Mesodermal cell (in vitro differentiated cells): ENCODE measurements at regions not wholly inside any gene's neighbourhood (a gene's known extent, or its start where the extent isn't known, plus 50 kb on each side); places are given as distances from the start of the nearest gene placed in this dataset.
"Not testable (repeated sequence)": the region's sequence is repeated elsewhere in the genome, so short reads cannot be mapped to it uniquely, and the experiment has no call there.

Source experiments
- H3K27ac ChIP-seq: 2 replicates; pipeline ENCODE4 v1.7.0; 2013; ENCODE audit warnings: mild to moderate bottlenecking, low read depth, low read length, moderate library complexity; ENCODE audit not compliant: severe bottlenecking
- H3K36me3 ChIP-seq: 2 replicates; pipeline ENCODE4 v1.7.1; 2013; ENCODE audit warnings: mild to moderate bottlenecking, low read length, moderate library complexity; ENCODE audit not compliant: control insufficient read depth, insufficient read depth
- H3K4me1 ChIP-seq: one replicate; pipeline ENCODE4 v1.7.1; 2013; ENCODE audit warnings: mild to moderate bottlenecking, low read length; ENCODE audit not compliant: insufficient read depth, control insufficient read depth, poor library complexity, severe bottlenecking
- H3K4me3 ChIP-seq: 2 replicates; pipeline ENCODE4 v1.7.0; 2013; ENCODE audit warnings: low read length, control low read depth, mild to moderate bottlenecking; ENCODE audit not compliant: insufficient read depth, poor library complexity, severe bottlenecking; ENCODE audit errors: extremely low read depth
- H3K9me3 ChIP-seq: 2 replicates; pipeline ENCODE4 v1.7.1; 2013; ENCODE audit warnings: mild to moderate bottlenecking, low read length, moderate library complexity; ENCODE audit not compliant: control insufficient read depth
- WGBS, 2 experiments: methylation state at CpG; one replicate each; pipeline ENCODE4 v1.1.5; 2013; ENCODE audit warnings: missing lambda C conversion rate in 2 of 2; ENCODE audit not compliant: insufficient coverage in 2 of 2; 5-methylcytosine and 5-hydroxymethylcytosine counted together

DNA sequence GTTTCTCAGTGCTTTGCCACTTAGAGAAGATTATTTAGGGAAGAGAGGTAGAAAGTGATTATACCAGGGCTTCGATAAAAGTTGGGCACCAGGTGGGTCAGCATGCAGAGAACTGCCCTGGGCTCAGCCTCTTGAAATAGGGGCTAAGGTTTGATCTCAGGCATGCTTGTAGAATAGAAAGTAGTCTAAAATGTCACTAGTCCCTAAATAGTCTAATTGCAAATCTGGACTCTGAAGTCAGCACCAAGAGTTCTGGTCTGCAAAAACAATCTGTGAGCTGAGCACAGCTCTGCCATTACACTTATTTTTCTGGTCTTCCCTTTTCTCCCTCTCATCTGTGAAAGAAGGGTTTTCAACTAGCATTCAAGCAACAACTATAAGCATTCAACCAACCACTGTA, 248.0 kb downstream of the SMARCA2 start:
- Histone ChIP-seq H3K4me3 (no peak overlapping the region), H3K4me1 (peaks cover 2% of the 10 kb centered on the region), H3K27ac (no peak overlapping the region), H3K9me3 (no peaks in the 10 kb centered on the region), H3K36me3 (no peaks in the 10 kb centered on the region)
- 93 to 100% methylated on average over 1 of the region's 1 CpG for WGBS, 2 experiments

DNA sequence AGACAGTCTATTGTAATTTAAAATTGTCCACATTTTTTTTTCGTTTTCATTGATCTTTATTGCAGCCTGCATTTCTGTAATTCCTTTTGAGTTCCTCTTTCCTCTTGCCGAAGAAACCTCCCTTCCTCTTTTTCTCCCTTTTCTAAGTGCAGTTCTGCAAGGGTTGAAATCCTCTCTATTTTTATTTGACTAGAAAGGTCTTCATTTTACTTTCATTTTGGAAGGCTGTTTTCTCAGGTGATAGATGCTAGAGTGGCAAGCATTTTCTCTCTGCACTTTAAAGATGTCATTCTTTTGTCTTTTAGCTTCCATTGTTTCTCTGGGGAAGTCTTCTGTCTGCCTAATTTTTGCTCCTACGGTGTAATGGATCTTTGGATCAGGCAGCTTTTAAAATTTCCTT, 248.5 kb downstream of the SMARCA2 start:
- Histone ChIP-seq H3K4me1 (peaks cover 2% of the 10 kb centered on the region), H3K9me3 (no peaks in the 10 kb centered on the region), H3K4me3 (no peak overlapping the region), H3K27ac (no peak overlapping the region), H3K36me3 (no peaks in the 10 kb centered on the region)
- WGBS, 2 experiments = 93 to 100% methylated on average over 1 to 2 of the region's 3 CpGs

DNA sequence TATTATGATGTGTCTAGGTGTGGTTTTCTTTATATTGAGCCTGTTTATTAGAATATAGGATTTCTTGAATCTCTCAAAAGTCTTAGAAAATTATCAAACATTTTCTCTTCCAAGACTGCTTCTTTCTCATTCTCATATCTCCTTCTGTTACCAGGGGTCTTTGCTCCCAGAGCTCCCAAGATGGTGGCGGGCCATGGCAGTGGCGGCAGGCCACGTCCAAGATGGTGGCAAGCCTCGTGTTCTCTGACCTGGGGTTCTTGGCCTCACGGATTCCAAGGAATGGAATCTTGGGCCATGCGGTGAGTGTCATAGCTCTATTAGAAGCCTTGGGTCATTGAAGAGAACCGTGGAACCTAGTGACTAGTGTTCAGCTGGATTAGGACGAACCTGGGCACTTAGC, 248.9 kb downstream of the SMARCA2 start:
- 93 to 99% methylated on average over 7 to 8 of the region's 8 CpGs for WGBS, 2 experiments
- Histone ChIP-seq H3K36me3 (no peaks in the 10 kb centered on the region), H3K4me3 (no peak overlapping the region), H3K4me1 (peaks cover 2% of the 10 kb centered on the region), H3K27ac (no peak overlapping the region), H3K9me3 (no peaks in the 10 kb centered on the region)

DNA sequence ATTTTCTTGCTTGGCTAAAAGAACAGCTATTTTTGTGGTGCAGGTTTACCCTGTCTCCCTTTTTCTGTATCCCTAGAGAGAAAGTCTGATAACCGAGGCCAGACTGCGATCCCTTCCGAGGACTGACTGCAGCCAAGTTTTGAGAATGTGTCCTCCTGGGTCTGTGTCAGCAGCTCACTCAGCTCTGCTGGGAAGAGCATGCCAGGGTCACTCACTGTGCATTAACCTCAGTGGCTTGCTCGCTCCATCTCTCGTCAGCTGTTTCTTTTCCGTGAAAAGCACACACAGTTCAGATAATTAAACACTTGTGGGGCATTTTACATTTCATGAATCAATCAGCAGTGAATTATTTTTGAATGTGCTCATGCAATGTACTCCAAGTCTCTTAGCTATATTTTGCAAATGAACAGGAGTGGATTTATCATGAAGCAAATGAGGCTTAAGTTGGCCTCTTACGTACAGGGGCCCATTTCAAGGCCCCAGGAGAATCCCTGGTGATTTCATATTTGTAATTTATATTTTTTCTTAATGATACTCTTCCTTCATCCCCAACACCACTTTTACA, 252.1 kb downstream of the SMARCA2 start:
- Histone ChIP-seq H3K4me3 (no peak overlapping the region), H3K36me3 (no peaks in the 10 kb centered on the region), H3K27ac (no peak overlapping the region), H3K9me3 (no peaks in the 10 kb centered on the region), H3K4me1 (peaks cover 2% of the 10 kb centered on the region)
- WGBS, 2 experiments = 96 to 98% methylated on average over 3 of the region's 7 CpGs

DNA sequence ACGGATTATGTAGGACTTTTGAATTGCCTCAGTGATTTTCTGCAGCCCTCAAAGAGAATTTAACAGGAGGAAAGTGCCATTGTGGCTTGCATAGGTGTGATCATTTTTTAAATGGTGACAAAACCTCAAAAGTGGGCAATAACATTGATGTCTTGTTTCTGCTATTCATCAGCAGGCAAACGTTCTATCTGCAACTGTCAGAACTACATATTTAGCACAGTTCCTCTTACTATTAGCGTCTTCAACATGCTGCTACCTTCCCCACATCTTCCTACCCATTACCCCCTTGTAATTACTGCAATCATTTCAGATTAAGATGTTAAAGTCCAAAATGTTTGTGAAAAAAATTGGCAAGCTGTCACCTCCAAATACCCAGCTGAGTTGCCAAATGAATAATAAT, 254.6 kb downstream of the SMARCA2 start:
- Histone ChIP-seq H3K36me3 (no peaks in the 10 kb centered on the region), H3K9me3 (no peaks in the 10 kb centered on the region), H3K27ac (no peak overlapping the region), H3K4me1 (peaks cover 2% of the 10 kb centered on the region), H3K4me3 (no peak overlapping the region)
- WGBS, 2 experiments = 86 to 92% methylated on average over 2 of the region's 3 CpGs

DNA sequence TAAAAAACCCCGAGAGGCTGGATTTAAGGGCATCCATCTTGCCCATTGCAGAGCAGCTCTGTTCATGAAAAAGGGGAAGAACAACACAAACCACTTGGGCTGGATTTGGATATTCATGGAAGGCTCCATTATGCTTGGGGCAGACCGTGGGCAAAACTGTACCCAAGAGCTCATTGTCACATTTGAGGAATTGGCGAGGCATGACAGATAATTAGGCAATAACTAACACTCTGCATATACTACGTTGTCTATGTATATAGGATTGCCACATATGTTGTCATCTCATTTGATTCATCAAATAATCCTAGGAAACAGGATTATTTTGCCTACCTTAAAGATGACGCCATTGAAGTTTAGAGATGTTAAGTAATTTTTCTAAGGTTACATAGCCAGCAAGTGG, 255.4 kb downstream of the SMARCA2 start:
- Histone ChIP-seq H3K36me3 (no peaks in the 10 kb centered on the region), H3K4me3 (no peak overlapping the region)
- 84 to 100% methylated on average over 2 of the region's 5 CpGs for whole genome bisulfite sequencing, 2 experiments

DNA sequence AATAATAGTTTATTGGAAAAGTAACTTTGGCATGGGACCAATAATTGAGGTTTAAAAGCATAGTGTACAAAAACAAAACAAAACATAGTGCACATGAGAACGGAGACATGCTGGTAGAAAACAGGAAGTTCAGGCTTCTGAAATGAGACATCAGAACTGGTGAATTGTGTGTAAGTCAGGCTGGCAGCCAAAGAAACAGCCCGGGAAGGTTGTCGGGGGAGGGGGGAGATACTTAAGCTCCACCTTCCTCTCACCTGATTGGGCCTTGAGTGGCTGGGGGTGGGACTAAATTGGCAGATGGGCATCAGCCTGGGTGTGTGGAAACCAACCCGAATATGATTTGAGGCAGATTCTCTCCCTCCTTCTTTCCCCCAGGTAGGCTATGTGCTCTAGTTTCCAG, 256.3 kb downstream of the SMARCA2 start:
- H3K27ac ChIP-seq = no peak overlapping the region
- no peaks in the 10 kb centered on the region for H3K9me3 ChIP-seq
- H3K4me3 ChIP-seq = no peak overlapping the region
- peaks cover 2% of the 10 kb centered on the region for H3K4me1 ChIP-seq
- no peaks in the 10 kb centered on the region for H3K36me3 ChIP-seq
- WGBS, 2 experiments = 50 to 80% methylated on average over 1 to 2 of the region's 4 CpGs

More for the DNA sequence above, 255.4 kb downstream of the SMARCA2 start:
- Histone ChIP-seq H3K27ac (no peak overlapping the region), H3K4me1 (peaks cover 2% of the 10 kb centered on the region), H3K9me3 (no peaks in the 10 kb centered on the region)

DNA sequence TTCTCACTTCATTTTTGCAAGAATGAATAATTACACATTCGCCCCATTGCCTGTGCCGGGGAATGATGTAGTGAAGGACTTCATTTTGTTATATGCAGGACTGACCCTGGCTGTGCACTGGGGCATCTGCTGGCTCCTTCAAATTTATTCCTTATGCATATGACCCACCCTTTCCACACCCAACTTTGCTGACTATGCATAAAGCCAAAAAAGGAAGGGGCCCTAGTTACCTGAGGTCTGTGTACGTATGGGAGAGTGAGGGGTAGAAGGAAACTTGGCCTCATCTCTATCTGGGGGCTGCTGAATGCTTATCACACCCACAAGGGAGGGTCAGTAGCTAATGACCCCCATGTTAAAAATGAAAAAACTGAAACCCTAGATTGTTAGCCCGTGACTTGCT, 259.6 kb downstream of the SMARCA2 start:
- Histone ChIP-seq H3K9me3 (no peaks in the 10 kb centered on the region), H3K4me3 (no peak overlapping the region), H3K36me3 (no peaks in the 10 kb centered on the region), H3K27ac (no peak overlapping the region), H3K4me1 (peaks cover 4% of the 10 kb centered on the region)
- WGBS, 2 experiments = 90% methylated on average over 1 of the region's 4 CpGs; no CpG with 5 or more reads in 1 of the 2 experiments

DNA sequence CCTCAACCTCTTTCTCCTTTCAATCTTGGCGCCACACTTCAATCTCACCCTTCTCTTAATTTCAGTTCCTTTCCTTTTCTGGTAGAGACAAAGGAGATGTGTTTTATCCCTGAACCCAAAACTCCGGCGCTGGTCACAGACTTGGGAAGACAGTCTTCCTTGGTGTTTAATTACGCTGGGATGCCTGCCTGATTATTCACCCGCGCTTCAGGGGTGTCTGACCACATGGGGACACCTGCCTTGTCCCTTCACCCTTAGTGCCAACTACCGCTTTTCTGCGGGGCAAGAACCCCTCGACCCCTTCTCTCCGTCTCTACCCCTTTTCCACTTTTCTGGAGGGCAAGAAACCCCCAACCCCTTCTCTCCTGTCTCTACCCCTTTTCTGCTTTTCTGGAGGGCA, 261.1 kb downstream of the SMARCA2 start:
- Histone ChIP-seq H3K36me3 (no peaks in the 10 kb centered on the region), H3K27ac (no peak overlapping the region), H3K9me3 (no peaks in the 10 kb centered on the region), H3K4me1 (peaks cover 4% of the 10 kb centered on the region), H3K4me3 (peak overlapping the region; percentile 23)
- 11 to 39% methylated on average over 6 to 8 of the region's 10 CpGs for WGBS, 2 experiments

DNA sequence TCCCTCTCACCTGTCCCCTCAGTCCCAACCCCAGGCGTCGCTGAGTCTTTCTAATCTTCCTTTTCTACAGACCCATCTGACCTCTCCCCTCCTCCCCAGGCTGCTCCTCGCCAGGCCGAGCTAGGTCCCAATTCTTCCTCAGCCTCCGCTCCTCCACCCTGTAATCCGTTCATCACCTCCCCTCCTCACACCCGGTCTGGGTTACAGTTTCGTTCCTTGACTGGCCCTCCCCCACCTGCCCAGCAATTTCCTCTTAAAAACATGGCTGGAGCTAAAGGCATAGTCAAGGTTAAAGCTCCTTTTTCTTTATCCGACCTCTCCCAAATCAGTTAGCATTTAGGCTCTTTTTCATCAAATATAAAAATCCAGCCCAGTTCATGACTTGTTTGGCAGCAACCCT, 262.0 kb downstream of the SMARCA2 start:
- not testable (repeated sequence) for H3K36me3 ChIP-seq, H3K4me3 ChIP-seq, H3K4me1 ChIP-seq, H3K9me3 ChIP-seq, H3K27ac ChIP-seq
- 15 to 22% methylated on average over 2 to 4 of the region's 9 CpGs for WGBS, 2 experiments

DNA sequence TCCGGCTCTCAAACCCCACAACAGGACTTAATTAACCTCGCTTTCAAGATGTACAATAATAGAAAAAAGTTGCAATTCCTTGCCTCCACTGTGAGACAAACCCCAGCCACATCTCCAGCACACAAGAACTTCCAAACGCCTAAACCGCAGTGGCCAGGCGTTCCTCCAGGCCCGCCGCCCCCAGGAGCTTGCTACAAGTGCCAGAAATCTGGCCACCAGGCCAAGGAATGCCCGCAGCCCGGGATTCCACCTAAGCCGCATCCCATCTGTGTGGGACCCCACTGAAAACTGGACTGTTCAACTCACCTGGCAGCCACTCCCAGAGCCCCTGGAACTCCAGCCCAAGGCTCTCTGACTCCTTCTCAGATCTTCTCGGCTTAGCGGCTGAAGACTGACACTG, 262.5 kb downstream of the SMARCA2 start:
- not testable (repeated sequence) for H3K36me3 ChIP-seq, H3K4me1 ChIP-seq, H3K4me3 ChIP-seq, H3K27ac ChIP-seq, H3K9me3 ChIP-seq
- 54 to 63% methylated on average over 9 to 10 of the region's 12 CpGs for WGBS, 2 experiments
